Panc1 (cell line): ENCODE measurements at regions not wholly inside any gene's neighbourhood (a gene's known extent, or its start where the extent isn't known, plus 50 kb on each side); places are given as distances from the start of the nearest gene placed in this dataset.

Source experiments
- ATAC-seq: fragments of 200-7000 bp; cut with Tn5 transposase; 2 replicates; pipeline ENCODE4 v1.9.1; 2020; ENCODE audit warnings: mild to moderate bottlenecking, moderate library complexity
- BruUV-seq: library from RNA; stranded (reverse); fragments of 400-500 nt; replicated peaks from 2 replicates; lab custom pipeline; 2021; lab: Mats Ljungman, UMichigan
- CTCF ChIA-PET: fragments of 300-600 bp; sonication (Branson Sonifier 250); formaldehyde crosslinking; loops from one replicate; lab custom pipeline; 2022; ENCODE audit warnings: antibody characterized with exemption; lab: Charles Lee
- POLR2A ChIA-PET: fragments of 300-600 bp; sonication (Branson Sonifier 250); formaldehyde crosslinking; loops from one replicate; lab custom pipeline; 2022; ENCODE audit warnings: antibody characterized with exemption; lab: Charles Lee
- DNase-seq: peaks from one replicate; pipeline ENCODE4 v3.0.0-alpha.2; 2010; ENCODE audit warnings: low read depth, low spot score
- H3K27ac ChIP-seq: 2 replicates; pipeline ENCODE4 v1.5.1; 2011; ENCODE audit warnings: mild to moderate bottlenecking, low read length, inconsistent platforms
- H3K27me3 ChIP-seq: fragments of 200-500 bp; sonication (Bioruptor generic); 2 replicates; pipeline ENCODE4 v1.6.0; 2014; ENCODE audit warnings: low read length, inconsistent platforms; ENCODE audit not compliant: control insufficient read depth, insufficient read depth
- H3K36me3 ChIP-seq: fragments of 200-500 bp; sonication (Bioruptor generic); 2 replicates; pipeline ENCODE4 v1.5.1; 2014; ENCODE audit warnings: inconsistent platforms, mild to moderate bottlenecking, low read length, moderate library complexity; ENCODE audit not compliant: control insufficient read depth, insufficient read depth
- H3K4me1 ChIP-seq: 2 replicates; pipeline ENCODE4 v1.5.1; 2011; ENCODE audit warnings: inconsistent platforms, mild to moderate bottlenecking, low read length, moderate library complexity; ENCODE audit not compliant: control insufficient read depth, insufficient read depth
- H3K4me3 ChIP-seq, 2 experiments: 2 replicates each; pipeline ENCODE4 v1.5.1; 2011 to 2012; ENCODE audit warnings: low read depth in 2 of 2, low read length in 2 of 2, mild to moderate bottlenecking in 2 of 2, inconsistent platforms in 1 of 2, moderate library complexity in 1 of 2
- H3K9me3 ChIP-seq: fragments of 200-500 bp; sonication (Bioruptor generic); 2 replicates; pipeline ENCODE4 v1.5.1; 2014; ENCODE audit warnings: low read depth, mild to moderate bottlenecking, inconsistent platforms, low read length, moderate library complexity; ENCODE audit not compliant: control insufficient read depth, insufficient read depth
- CTCF ChIP-seq: fragments of 450-650 bp; IDR thresholded peaks from 2 replicates; pipeline ENCODE4 v1.5.1; 2017; ENCODE audit warnings: mild to moderate bottlenecking
- POLR2AphosphoS5 ChIP-seq: IDR thresholded peaks from 2 replicates; pipeline ENCODE4 v1.6.1; 2012; ENCODE audit warnings: mild to moderate bottlenecking, low read depth, low read length, moderate library complexity
- REST ChIP-seq, 2 experiments: IDR thresholded peaks; 2 replicates each; pipeline ENCODE4 v1.6.1; 2011 to 2012; ENCODE audit warnings: low read depth in 2 of 2, control low read depth in 1 of 2, low read length in 1 of 2, mild to moderate bottlenecking in 1 of 2, moderate library complexity in 1 of 2; ENCODE audit not compliant: insufficient read depth in 1 of 2
- SIN3A ChIP-seq: IDR thresholded peaks from 2 replicates; pipeline ENCODE4 v1.6.1; 2012; ENCODE audit warnings: low read depth, mild to moderate bottlenecking, low read length, moderate library complexity, borderline replicate concordance; ENCODE audit not compliant: insufficient read depth
- TCF7L2 ChIP-seq: IDR thresholded peaks from 2 replicates; pipeline ENCODE4 v1.6.1; 2011; ENCODE audit warnings: mild to moderate bottlenecking, low read depth, low read length, inconsistent platforms
- in situ Hi-C: cut with HindIII; loops from 2 replicates; pipeline ENCODE4 v1.10.0; 2016; ENCODE audit warnings: low sequenced_read_pairs, low pct_unique_long_range_greater_than_20kb
- intact Hi-C: fragments of 100-400 bp; cut with micrococcal nuclease; formaldehyde crosslinking; loops from one replicate; pipeline ENCODE4 v1.10.0; 2022; ENCODE audit not compliant: unreplicated experiment

GRCh38 chr3:168625477-168625876, 529.8 kb upstream of the GOLIM4 start:
- ChIA-PET CTCF (no interaction called here), POLR2A (no interaction called here)
- H3K27ac ChIP-seq = no peak overlapping the region
- H3K9me3 ChIP-seq = 0 out of 2 replicates have a peak, but pooled peaks cover 3% of the 10 kb centered on the region
- no peaks in the 10 kb centered on the region for H3K27me3 ChIP-seq
- ATAC-seq (no peak), DNase-seq (no peak)
- no TSS peak for BruUV-seq
- intact Hi-C loops (loop anchor here (10.0 kb wide), 1 partner anchor 219 kb away; no protein-coding TSS in a partner anchor), in situ Hi-C loops (no loop called here)
- no peak overlapping the region for H3K4me3 ChIP-seq
- no peak for TF ChIP-seq POLR2AphosphoS5
- no peak for TF ChIP-seq CTCF
- TF ChIP-seq TCF7L2 = no peak
- TF ChIP-seq SIN3A = no peak
- TF ChIP-seq REST (IDR thresholded peaks at IDR 0.05; ENCODE audit: insufficient read depth in 1 of 2, low read depth in 2 of 2, low read length in 1 of 2) = no peak
- no peaks in the 10 kb centered on the region for H3K36me3 ChIP-seq
- H3K4me1 ChIP-seq = no peaks in the 10 kb centered on the region

GRCh38 chr3:168624892-168625448, 529.2 kb upstream of the GOLIM4 start:
- ChIA-PET CTCF (no interaction called here), POLR2A (no interaction called here)
- no peak overlapping the region for H3K27ac ChIP-seq
- DNase-seq = no peak
- TF ChIP-seq TCF7L2 = no peak
- TF ChIP-seq SIN3A = no peak
- TF ChIP-seq POLR2AphosphoS5 = no peak
- H3K9me3 ChIP-seq = 0 out of 2 replicates have a peak, but pooled peaks cover 3% of the 10 kb centered on the region
- no peaks in the 10 kb centered on the region for H3K4me1 ChIP-seq
- ATAC-seq = no peak
- H3K27me3 ChIP-seq = no peaks in the 10 kb centered on the region
- in situ Hi-C loops = no loop called here
- intact Hi-C loops = loop anchor here (10.0 kb wide), 1 partner anchor 220 kb away; no protein-coding TSS in a partner anchor
- H3K4me3 ChIP-seq = no peak overlapping the region
- no TSS peak for BruUV-seq
- H3K36me3 ChIP-seq = no peaks in the 10 kb centered on the region

- H3K36me3 ChIP-seq = no peaks in the 10 kb centered on the region
- no peaks in the 10 kb centered on the region for H3K4me1 ChIP-seq
- no peak for DNase-seq
- ChIA-PET CTCF (no interaction called here), POLR2A (no interaction called here)
- TF ChIP-seq REST (IDR thresholded peaks at IDR 0.05; ENCODE audit: insufficient read depth in 1 of 2, low read depth in 2 of 2, low read length in 1 of 2) = no peak
- no peak for TF ChIP-seq POLR2AphosphoS5
- no peak for TF ChIP-seq SIN3A
- TF ChIP-seq TCF7L2 = no peak
- TF ChIP-seq CTCF = no peak
- H3K9me3 ChIP-seq = 0 out of 2 replicates have a peak, but pooled peaks cover 3% of the 10 kb centered on the region
- H3K27ac ChIP-seq = no peak overlapping the region
- in situ Hi-C loops = no loop called here
- no peak for ATAC-seq
- intact Hi-C loops = loop anchor here (10.0 kb wide), 1 partner anchor 221 kb away; no protein-coding TSS in a partner anchor
- BruUV-seq = no TSS peak
- no peak overlapping the region for H3K4me3 ChIP-seq
- no peaks in the 10 kb centered on the region for H3K27me3 ChIP-seq
These were observed 528.5 kb upstream of the GOLIM4 start for GRCh38 chr3:168624195-168624594.
